Stomach (tissue), 4 donors: ENCODE measurements at regions not wholly inside any gene's neighbourhood (a gene's known extent, or its start where the extent isn't known, plus 50 kb on each side); places are given as distances from the start of the nearest gene placed in this dataset.

Experiments
- CTCF ChIP-seq, 7 experiments: fragments of 450-650 bp in 4 of 7; fragments of 200-600 bp in 3 of 7; sonication (generic) in 3 of 7; IDR thresholded peaks; one replicate each; pipeline ENCODE4 v1.5.1; 2016 to 2019; ENCODE audit warnings: antibody characterized with exemption in 7 of 7, control low read depth in 2 of 7, mild to moderate bottlenecking in 1 of 7
- EP300 ChIP-seq: sonication (generic); formaldehyde crosslinking; IDR thresholded peaks from one replicate; pipeline ENCODE4 v1.6.1; 2017; ENCODE audit warnings: antibody characterized with exemption
- POLR2A ChIP-seq, 4 donors: fragments of 450-650 bp; IDR thresholded peaks; one replicate each; pipeline ENCODE4 v1.6.1; 2016; ENCODE audit warnings: antibody characterized with exemption in 4 of 4, control low read depth in 2 of 4, mild to moderate bottlenecking in 1 of 4, moderate library complexity in 1 of 4
- POLR2AphosphoS5 ChIP-seq, 3 donors: sonication (generic); formaldehyde crosslinking; IDR thresholded peaks; one replicate each; pipeline ENCODE4 v1.6.1; 2016; ENCODE audit warnings: antibody characterized with exemption in 3 of 3

- TF ChIP-seq EP300: no peak
- TF ChIP-seq POLR2A (IDR thresholded peaks at IDR 0.05): no peak
- no peak for TF ChIP-seq CTCF (IDR thresholded peaks at IDR 0.05)
- TF ChIP-seq POLR2AphosphoS5 (IDR thresholded peaks at IDR 0.05): no peak
These were observed 702.9 kb upstream of the ADGRL2 start for GRCh38 chr1:81097860-81098259.
